Esophagus squamous epithelium (tissue), 5 donors: ENCODE measurements at regions not wholly inside any gene's neighbourhood (a gene's known extent, or its start where the extent isn't known, plus 50 kb on each side); places are given as distances from the start of the nearest gene placed in this dataset.

Source experiments
- DNase-seq: peaks from one replicate; lab custom pipeline; 2025; lab: John Stamatoyannopoulos, UW
- H3K27ac ChIP-seq, 4 donors: fragments of 200-600 bp; sonication (generic); one replicate each; pipeline ENCODE4 v1.5.1; 2016 to 2019; ENCODE audit warnings: mild to moderate bottlenecking in 1 of 4
- H3K27me3 ChIP-seq, 4 donors: fragments of 200-600 bp; sonication (generic); 1 replicate in 3 of 4; 2 replicates in 1 of 4; pipeline versions ENCODE4 v1.5.1 to v1.6.0; 2017 to 2021; ENCODE audit warnings: antibody characterized with exemption in 1 of 4
- H3K36me3 ChIP-seq, 3 donors: fragments of 200-600 bp; sonication (generic); one replicate each; pipeline ENCODE4 v1.5.1; 2016 to 2019
- H3K4me1 ChIP-seq, 3 donors: fragments of 200-600 bp; sonication (generic); one replicate each; pipeline ENCODE4 v1.5.1; 2017 to 2019
- H3K4me3 ChIP-seq, 4 donors: fragments of 200-600 bp; sonication (generic); 1 replicate in 3 of 4; 2 replicates in 1 of 4; pipeline ENCODE4 v1.5.1; 2016 to 2019; ENCODE audit warnings: mild to moderate bottlenecking in 2 of 4, moderate library complexity in 1 of 4
- H3K9me3 ChIP-seq, 3 donors: fragments of 200-600 bp; sonication (generic); one replicate each; pipeline ENCODE4 v1.5.1; 2016 to 2019
- POLR2A ChIP-seq, 4 donors: fragments of 450-650 bp; IDR thresholded peaks; one replicate each; pipeline ENCODE4 v1.6.1; 2017; ENCODE audit warnings: antibody characterized with exemption in 4 of 4, mild to moderate bottlenecking in 4 of 4, moderate library complexity in 3 of 4
- WGBS, 2 donors: methylation state at CpG; one replicate each; pipeline ENCODE4 v1.1.5; 2018; 5-methylcytosine and 5-hydroxymethylcytosine counted together
- intact Hi-C: fragments of 100-400 bp; cut with DNase I; formaldehyde crosslinking; loops from one replicate; pipeline ENCODE4 v1.15.0; 2022
- TF ChIP-seq, protein P1 (sequence below), 6 experiments: fragments of 450-650 bp in 4 of 6; fragments of 200-600 bp in 2 of 6; sonication (generic) in 2 of 6; IDR thresholded peaks; one replicate each; pipeline ENCODE4 v1.5.1; 2016 to 2019; ENCODE audit warnings: antibody characterized with exemption in 6 of 6, mild to moderate bottlenecking in 4 of 6, moderate library complexity in 4 of 6
- donor health status: DM: yes; HTN: yes; CAD: no.

DNA sequence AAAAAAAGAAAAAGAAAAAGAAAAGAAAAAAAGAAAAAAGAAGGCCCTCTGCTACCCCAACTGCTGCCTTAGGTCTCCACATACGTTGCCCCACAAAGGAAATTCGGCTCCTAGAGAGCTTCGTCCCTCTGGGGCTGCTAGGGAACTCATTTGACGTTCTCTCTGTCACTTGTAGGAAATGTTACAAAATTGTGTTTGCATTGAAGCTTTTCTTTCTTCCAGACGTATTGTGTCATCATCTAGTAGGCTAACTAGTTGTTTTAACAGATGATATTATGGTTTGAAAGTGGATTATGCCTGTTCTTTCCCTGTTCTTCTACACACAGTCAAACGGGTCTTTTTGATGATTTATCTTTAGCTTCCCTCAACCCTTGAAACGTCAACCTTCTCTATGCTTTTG is 125.3 kb downstream of the BDH1 start:
- peaks cover 0 to 60% (median 9%) of the 10 kb centered on the region in 3 donors for H3K4me1 ChIP-seq
- no peaks in the 10 kb centered on the region for H3K36me3 ChIP-seq
- no peaks in the 10 kb centered on the region for H3K9me3 ChIP-seq
- peak overlapping the region in 3 of 4 donors; percentile 62 to 73 (median 72) for H3K27ac ChIP-seq
- DNase-seq = no peak
- no peak for TF ChIP-seq POLR2A (IDR thresholded peaks at IDR 0.05)
- TF ChIP-seq, protein P1, sequence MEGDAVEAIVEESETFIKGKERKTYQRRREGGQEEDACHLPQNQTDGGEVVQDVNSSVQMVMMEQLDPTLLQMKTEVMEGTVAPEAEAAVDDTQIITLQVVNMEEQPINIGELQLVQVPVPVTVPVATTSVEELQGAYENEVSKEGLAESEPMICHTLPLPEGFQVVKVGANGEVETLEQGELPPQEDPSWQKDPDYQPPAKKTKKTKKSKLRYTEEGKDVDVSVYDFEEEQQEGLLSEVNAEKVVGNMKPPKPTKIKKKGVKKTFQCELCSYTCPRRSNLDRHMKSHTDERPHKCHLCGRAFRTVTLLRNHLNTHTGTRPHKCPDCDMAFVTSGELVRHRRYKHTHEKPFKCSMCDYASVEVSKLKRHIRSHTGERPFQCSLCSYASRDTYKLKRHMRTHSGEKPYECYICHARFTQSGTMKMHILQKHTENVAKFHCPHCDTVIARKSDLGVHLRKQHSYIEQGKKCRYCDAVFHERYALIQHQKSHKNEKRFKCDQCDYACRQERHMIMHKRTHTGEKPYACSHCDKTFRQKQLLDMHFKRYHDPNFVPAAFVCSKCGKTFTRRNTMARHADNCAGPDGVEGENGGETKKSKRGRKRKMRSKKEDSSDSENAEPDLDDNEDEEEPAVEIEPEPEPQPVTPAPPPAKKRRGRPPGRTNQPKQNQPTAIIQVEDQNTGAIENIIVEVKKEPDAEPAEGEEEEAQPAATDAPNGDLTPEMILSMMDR (IDR thresholded peaks at IDR 0.05) = no peak
- no peaks in the 10 kb centered on the region for H3K27me3 ChIP-seq
- H3K4me3 ChIP-seq = peak overlapping the region in 1 of 4 donors; percentile 18
- 51 to 64% methylated on average over 7 of the region's 7 CpGs for WGBS, 2 donors
- intact Hi-C loops = no loop called here

DNA sequence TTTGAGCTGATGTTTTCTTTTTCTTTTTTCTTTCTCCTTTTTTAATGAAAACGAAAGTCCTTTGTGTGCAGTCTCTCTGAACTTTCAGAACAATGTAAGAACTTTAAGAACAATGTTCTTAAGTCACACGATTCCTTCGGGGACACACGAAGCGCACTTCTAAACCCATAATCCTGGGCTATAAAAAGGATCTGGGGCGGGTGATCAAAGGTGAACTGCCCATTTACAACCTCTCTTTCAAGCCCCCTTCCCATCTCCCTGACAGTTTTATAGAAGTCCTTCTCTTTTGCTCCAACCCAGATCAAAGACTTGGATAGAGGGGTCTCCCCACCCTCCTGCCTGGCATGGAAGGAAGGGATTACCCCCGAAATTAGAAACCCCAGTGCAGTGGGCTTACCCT is 126.8 kb downstream of the BDH1 start:
- DNase-seq = no peak
- Histone ChIP-seq H3K27ac (peak overlapping the region in 1 of 4 donors; percentile 39), H3K4me1 (peaks cover 0 to 53% (median 9%) of the 10 kb centered on the region in 3 donors), H3K9me3 (no peaks in the 10 kb centered on the region), H3K4me3 (no peak overlapping the region), H3K36me3 (no peaks in the 10 kb centered on the region), H3K27me3 (no peaks in the 10 kb centered on the region)
- WGBS, 2 donors = 69 to 77% methylated on average over 6 to 7 of the region's 7 CpGs
- TF ChIP-seq, protein P1 (IDR thresholded peaks at IDR 0.05) = no peak
- no peak for TF ChIP-seq POLR2A (IDR thresholded peaks at IDR 0.05)
- intact Hi-C loops = no loop called here

DNA sequence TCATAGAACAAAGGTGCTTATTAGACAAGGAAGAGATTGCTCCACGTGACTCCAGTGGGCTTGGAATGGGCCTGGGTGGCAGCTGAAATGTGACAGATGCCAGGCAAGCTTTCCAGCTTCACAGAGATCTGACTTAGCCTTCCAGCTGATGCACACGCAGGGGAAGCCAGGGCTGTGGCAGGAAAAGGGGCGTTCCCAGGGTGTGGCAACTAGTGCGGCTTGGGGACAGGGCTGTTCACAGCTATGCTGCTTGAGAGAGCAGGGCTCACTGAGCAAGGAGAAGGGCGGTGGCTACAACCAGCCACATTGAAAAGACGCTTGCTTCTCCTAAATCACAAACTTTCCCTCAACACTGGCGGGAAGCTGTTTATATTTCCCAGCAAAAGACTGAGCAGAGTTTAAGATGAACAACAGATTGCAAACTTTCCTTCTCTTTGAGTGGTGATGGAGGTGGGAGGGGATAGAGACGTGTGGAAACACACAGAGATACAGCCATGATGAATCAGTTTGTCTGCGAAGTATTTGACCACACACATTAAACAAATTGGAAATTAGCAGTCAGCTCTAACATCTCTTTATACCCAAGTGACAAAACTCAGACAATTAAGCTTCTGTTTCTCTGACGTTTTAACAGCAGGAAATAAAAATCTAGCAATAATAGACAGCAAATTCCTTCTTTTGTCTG is 127.5 kb downstream of the BDH1 start:
- H3K27ac ChIP-seq = peak overlapping the region in 3 of 4 donors; percentile 34 to 66 (median 47)
- H3K36me3 ChIP-seq = no peaks in the 10 kb centered on the region
- TF ChIP-seq, protein P1 (IDR thresholded peaks at IDR 0.05) = no peak
- peak in 1 of 4 donors; percentile 36 for TF ChIP-seq POLR2A (IDR thresholded peaks at IDR 0.05)
- H3K9me3 ChIP-seq = no peaks in the 10 kb centered on the region
- no peak for DNase-seq
- peaks cover 0 to 54% (median 9%) of the 10 kb centered on the region in 3 donors for H3K4me1 ChIP-seq
- H3K27me3 ChIP-seq = no peaks in the 10 kb centered on the region
- intact Hi-C loops = no loop called here
- WGBS, 2 donors = 29 to 37% methylated on average over 9 to 10 of the region's 10 CpGs
- no peak overlapping the region for H3K4me3 ChIP-seq

DNA sequence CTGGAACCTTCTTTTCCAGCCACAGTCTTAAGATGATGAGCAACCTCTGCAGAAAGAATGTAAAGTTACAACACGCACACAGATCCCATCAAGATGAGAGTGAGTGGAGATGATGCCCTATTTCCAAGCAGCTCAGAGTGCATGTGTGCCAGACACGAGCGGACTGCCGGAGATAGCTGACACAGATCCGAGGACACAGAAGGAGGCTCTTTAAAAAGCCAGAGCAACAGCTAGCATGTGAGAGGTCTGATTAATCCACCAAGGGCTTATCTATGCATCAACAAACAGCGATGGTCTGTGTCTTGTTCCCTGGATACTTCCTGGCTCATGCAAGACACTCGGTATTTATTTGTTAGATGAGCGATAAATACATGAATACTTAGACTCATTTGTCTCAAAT is 128.6 kb upstream of the DLG1 start:
- H3K9me3 ChIP-seq = no peaks in the 10 kb centered on the region
- no peak for DNase-seq
- H3K4me3 ChIP-seq = no peak overlapping the region
- H3K27ac ChIP-seq = peak overlapping the region in 2 of 4 donors; percentile 6 to 23
- WGBS, 2 donors = 82 to 83% methylated on average over 8 of the region's 8 CpGs
- TF ChIP-seq, protein P1 (IDR thresholded peaks at IDR 0.05) = no peak
- TF ChIP-seq POLR2A (IDR thresholded peaks at IDR 0.05) = no peak
- intact Hi-C loops = no loop called here
- H3K36me3 ChIP-seq = no peaks in the 10 kb centered on the region
- peaks cover 0 to 57% (median 16%) of the 10 kb centered on the region in 3 donors for H3K4me1 ChIP-seq
- no peaks in the 10 kb centered on the region for H3K27me3 ChIP-seq

DNA sequence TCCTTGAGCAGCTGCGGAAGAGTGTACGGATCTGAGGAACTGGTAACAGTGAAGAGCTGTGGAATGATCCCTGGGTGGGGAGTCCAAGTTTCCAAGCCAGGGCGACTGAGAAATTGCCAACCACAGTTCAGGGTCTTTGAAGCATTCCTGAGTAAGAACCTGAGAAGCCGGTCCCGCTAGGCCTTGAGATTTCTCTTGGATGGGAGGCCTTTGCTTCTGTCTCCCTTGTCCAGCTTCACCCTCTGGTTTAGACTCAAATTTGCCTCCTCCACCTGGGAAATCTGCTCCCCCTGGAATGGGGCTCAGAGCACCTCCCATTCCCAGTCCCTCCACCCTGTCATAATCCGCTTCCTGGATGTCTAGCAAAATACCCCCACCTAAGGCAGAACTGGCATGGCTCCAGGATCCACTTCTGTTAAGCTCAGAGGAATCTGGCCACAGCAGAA is 127.7 kb upstream of the DLG1 start:
- H3K36me3 ChIP-seq = no peaks in the 10 kb centered on the region
- peak overlapping the region in 1 of 4 donors; percentile 17 for H3K27ac ChIP-seq
- H3K4me1 ChIP-seq = peaks cover 0 to 59% (median 16%) of the 10 kb centered on the region in 3 donors
- H3K27me3 ChIP-seq = no peaks in the 10 kb centered on the region
- no peak overlapping the region for H3K4me3 ChIP-seq
- no peaks in the 10 kb centered on the region for H3K9me3 ChIP-seq
- no peak for TF ChIP-seq POLR2A (IDR thresholded peaks at IDR 0.05)
- TF ChIP-seq, protein P1 (IDR thresholded peaks at IDR 0.05) = no peak
- no peak for DNase-seq
- intact Hi-C loops = no loop called here
- 74 to 77% methylated on average over 5 to 6 of the region's 6 CpGs for WGBS, 2 donors
